NCI-H1694 treated with DMSO at 0.1 percent for 48 hours (cell line): ENCODE measurements at regions not wholly inside any gene's neighbourhood (a gene's known extent, or its start where the extent isn't known, plus 50 kb on each side); places are given as distances from the start of the nearest gene placed in this dataset.
"Not testable (repeated sequence)": the region's sequence is repeated elsewhere in the genome, so short reads cannot be mapped to it uniquely, and the experiment has no call there.

ENCODE experiments used
- DNase-seq: peaks from one replicate; lab custom pipeline; 2025; lab: John Stamatoyannopoulos, UW

- no peak for DNase-seq
Measured at GRCh38 chr16:9141813-9142212, 50.4 kb downstream of the HAPSTR1 start.

GRCh38 chr16:9144106-9144505 lies 52.7 kb downstream of the HAPSTR1 start:
- DNase-seq = no peak

GRCh38 chr16:9148374-9149015 lies 57.1 kb downstream of the HAPSTR1 start:
- DNase-seq = no peak

GRCh38 chr16:9151074-9151473 lies 59.6 kb downstream of the HAPSTR1 start:
- DNase-seq = no peak

GRCh38 chr16:9151597-9151996 lies 60.2 kb downstream of the HAPSTR1 start:
- no peak for DNase-seq

- no peak for DNase-seq
Measured at GRCh38 chr16:9152649-9153501, 61.4 kb downstream of the HAPSTR1 start.

GRCh38 chr16:9153502-9153864 lies 62.0 kb downstream of the HAPSTR1 start:
- DNase-seq = no peak

- no peak for DNase-seq
Measured at GRCh38 chr16:9154567-9155410, 63.3 kb downstream of the HAPSTR1 start.

GRCh38 chr16:9155871-9156270 lies 64.4 kb downstream of the HAPSTR1 start:
- no peak for DNase-seq

- DNase-seq = peak; percentile 13
Measured at GRCh38 chr16:9159839-9160550, 68.6 kb downstream of the HAPSTR1 start.

- no peak for DNase-seq
Measured at GRCh38 chr16:9160551-9160911, 69.1 kb downstream of the HAPSTR1 start.

GRCh38 chr16:9165681-9166080 lies 74.2 kb downstream of the HAPSTR1 start:
- no peak for DNase-seq

- DNase-seq = not testable (repeated sequence)
Measured at GRCh38 chr16:9166326-9166993, 75.0 kb downstream of the HAPSTR1 start.

GRCh38 chr16:9169094-9169493 lies 77.7 kb downstream of the HAPSTR1 start:
- DNase-seq = no peak

- no peak for DNase-seq
Measured at GRCh38 chr16:9170470-9170869, 79.0 kb downstream of the HAPSTR1 start.

GRCh38 chr16:9176547-9177418 lies 85.3 kb downstream of the HAPSTR1 start:
- DNase-seq = no peak

GRCh38 chr16:9177861-9178260 lies 86.4 kb downstream of the HAPSTR1 start:
- DNase-seq = no peak

GRCh38 chr16:9183682-9184353 lies 92.4 kb downstream of the HAPSTR1 start:
- DNase-seq = no peak

GRCh38 chr16:9184354-9184690 lies 92.9 kb downstream of the HAPSTR1 start:
- DNase-seq = no peak

GRCh38 chr16:9185381-9185780 lies 93.9 kb downstream of the HAPSTR1 start:
- DNase-seq = no peak
